GM10248 (cell line): ENCODE measurements at regions not wholly inside any gene's neighbourhood (a gene's known extent, or its start where the extent isn't known, plus 50 kb on each side); places are given as distances from the start of the nearest gene placed in this dataset.

Experiments used
- CTCF ChIA-PET: fragments of 300-600 bp; sonication (Branson Sonifier 250); formaldehyde crosslinking; extraction: SDS; loops from one replicate; lab custom pipeline; 2021; ENCODE audit warnings: antibody characterized with exemption; lab: Yijun Ruan, JAX
- POLR2A ChIA-PET: fragments of 350-650 bp; sonication (Branson Sonifier 250); formaldehyde crosslinking; extraction: SDS; loops from one replicate; lab custom pipeline; 2020; ENCODE audit warnings: antibody characterized with exemption; lab: Yijun Ruan, JAX
- DNase-seq: peaks from one replicate; pipeline ENCODE4 v3.0.0; 2012; ENCODE audit errors: extremely low spot score
- TF ChIP-seq, protein P1 (sequence below): IDR thresholded peaks from 2 replicates; pipeline ENCODE4 v1.5.1; 2012; ENCODE audit warnings: mild to moderate bottlenecking, low read depth; ENCODE audit errors: extremely low read depth, missing control alignments, control extremely low read depth

DNA sequence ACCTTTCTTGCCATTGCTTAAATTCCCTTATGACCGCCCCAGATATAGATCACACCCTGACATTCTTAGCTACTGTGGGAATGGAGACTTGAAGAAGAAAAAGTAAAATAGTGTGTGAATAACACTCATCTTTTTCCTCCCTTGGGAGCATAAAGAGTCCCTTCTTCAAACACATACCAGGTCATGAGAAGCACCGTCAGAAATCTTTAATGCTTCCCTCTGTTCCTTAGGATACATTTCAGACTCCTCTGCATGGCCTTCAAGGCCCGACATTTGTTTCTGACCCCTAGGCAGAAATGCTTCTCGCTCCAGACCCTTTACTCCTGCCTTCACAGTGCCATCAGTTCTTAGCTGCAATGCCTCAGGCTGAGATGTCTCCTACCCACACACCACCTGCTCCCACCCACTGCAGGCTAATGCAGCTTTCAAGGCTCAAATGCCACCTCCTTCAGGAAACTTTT lies 143.8 kb upstream of the IL12A start:
- TF ChIP-seq, protein P1, sequence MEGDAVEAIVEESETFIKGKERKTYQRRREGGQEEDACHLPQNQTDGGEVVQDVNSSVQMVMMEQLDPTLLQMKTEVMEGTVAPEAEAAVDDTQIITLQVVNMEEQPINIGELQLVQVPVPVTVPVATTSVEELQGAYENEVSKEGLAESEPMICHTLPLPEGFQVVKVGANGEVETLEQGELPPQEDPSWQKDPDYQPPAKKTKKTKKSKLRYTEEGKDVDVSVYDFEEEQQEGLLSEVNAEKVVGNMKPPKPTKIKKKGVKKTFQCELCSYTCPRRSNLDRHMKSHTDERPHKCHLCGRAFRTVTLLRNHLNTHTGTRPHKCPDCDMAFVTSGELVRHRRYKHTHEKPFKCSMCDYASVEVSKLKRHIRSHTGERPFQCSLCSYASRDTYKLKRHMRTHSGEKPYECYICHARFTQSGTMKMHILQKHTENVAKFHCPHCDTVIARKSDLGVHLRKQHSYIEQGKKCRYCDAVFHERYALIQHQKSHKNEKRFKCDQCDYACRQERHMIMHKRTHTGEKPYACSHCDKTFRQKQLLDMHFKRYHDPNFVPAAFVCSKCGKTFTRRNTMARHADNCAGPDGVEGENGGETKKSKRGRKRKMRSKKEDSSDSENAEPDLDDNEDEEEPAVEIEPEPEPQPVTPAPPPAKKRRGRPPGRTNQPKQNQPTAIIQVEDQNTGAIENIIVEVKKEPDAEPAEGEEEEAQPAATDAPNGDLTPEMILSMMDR, result no peak
- POLR2A ChIA-PET, result no interaction called here
- no peak for DNase-seq
- CTCF ChIA-PET, result interaction anchor here (0.8 to 2.2 kb wide), 6 partner anchors 9 to 40 kb away, joined by 3 to 9 read pairs (median 8); no protein-coding TSS in a partner anchor

DNA sequence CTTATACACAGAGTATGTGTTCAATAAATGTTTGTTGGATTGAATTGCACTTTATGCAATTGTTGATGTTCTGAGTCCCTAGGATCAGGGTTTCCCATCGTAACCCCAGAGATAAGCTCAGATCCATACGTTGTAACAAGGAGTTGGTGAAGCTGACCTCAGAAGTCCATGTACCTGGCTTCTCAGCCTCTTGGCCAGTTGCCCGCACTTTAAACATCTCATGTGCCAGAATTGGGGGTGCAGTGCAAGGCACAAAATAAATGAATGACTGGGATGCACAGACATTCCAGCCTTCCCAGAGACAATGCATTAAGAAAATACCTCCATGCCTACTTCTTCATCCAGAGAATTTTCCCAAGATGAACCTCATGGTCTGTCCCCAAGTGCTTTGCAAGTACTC lies 142.9 kb upstream of the IL12A start:
- DNase-seq, result no peak
- CTCF ChIA-PET, result interaction anchor here (1.9 to 2.2 kb wide), 3 partner anchors 8 to 27 kb away, joined by 6 to 9 read pairs (median 9); no protein-coding TSS in a partner anchor
- TF ChIP-seq, protein P1, result no peak
- POLR2A ChIA-PET, result no interaction called here

DNA sequence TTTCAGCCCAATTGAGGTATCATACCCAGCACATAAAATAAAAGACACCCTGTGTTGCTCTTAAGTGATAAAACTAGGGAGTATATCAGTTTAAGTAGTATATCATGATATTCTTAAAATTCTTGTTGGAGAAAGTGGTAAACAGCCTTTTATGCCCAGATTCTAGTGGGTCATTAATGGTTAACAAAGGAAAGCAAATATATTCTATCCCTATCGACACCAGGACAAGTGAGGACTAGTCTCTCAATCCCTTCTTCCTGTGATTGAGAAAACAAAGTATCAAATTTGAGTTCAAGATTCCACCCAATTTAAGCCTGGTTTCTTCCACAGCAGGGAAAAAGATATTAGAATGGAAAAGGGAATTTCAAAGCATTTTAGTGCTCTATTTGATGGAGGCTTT lies 142.4 kb upstream of the IL12A start:
- POLR2A ChIA-PET, result no interaction called here
- CTCF ChIA-PET, result interaction anchor here (1.3 to 2.2 kb wide), 2 partner anchors 8 to 18 kb away, joined by 3 to 9 read pairs; no protein-coding TSS in a partner anchor
- DNase-seq, result no peak
- TF ChIP-seq, protein P1, result no peak

DNA sequence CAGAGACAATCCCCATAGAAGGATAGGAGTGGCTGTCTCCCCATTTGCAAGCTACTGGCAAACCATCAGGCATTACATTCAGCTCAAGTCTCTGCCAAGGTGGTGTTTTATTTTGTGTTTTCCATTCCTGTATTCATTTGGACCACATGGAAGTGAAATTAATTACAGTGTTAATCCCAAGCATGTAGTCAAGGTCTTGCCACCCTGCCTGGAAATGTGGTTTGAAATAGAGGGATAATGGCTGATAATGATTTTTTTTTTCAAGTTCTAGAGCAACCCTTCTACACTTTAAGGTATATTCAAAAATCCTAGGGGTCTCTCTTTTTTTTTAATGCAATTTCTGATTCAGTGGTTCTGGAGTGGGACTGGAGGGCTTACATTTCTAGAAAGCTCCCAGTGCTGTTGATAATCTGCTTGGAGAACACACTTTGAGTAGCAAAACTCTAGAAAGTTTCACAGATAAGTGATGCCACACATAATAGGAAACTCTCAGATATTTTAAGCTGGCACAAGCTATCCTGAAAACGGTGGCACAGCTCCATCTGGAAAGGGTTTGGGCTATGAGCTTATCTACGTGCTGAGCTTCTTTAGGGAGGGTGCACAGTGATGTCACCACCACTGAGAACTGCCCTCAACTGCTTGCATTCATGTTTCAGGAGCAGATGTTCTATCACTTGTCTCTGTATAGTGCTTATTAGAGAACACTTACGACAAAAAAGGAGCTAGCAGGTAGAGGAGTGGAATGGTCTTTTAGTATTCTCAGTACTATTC lies 140.1 kb upstream of the IL12A start:
- ChIA-PET CTCF (interaction anchor here (0.7 to 6.2 kb wide), 7 partner anchors 9 to 75 kb away, joined by 3 to 45 read pairs (median 5); no protein-coding TSS in a partner anchor), POLR2A (no interaction called here)
- DNase-seq, result no peak
- TF ChIP-seq, protein P1, result no peak

DNA sequence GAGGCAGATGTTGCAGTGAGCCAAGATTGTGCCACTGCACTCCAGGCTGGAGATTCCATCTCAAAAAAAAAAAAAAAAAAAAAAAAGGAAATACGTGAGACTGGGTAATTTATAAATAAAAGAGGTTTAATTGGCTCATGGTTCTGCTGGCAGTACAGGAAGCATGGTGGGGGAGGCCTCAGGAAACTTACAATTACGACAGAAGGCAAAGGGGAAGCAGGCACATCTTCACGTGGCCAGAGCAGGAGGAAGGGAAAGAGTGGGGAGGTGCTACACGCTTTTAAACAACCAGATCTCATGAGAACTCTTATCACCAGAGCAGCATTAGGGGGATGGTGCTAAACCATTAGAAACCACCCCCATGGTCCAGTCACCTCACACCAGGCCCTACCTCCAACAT lies 138.2 kb upstream of the IL12A start:
- no peak for DNase-seq
- ChIA-PET CTCF (interaction anchor here (1.0 to 6.2 kb wide), 10 partner anchors 8 to 46 kb away, joined by 3 to 45 read pairs (median 6); partner anchors contain the start of gene SCHIP1), POLR2A (no interaction called here)
- TF ChIP-seq, protein P1, result no peak

DNA sequence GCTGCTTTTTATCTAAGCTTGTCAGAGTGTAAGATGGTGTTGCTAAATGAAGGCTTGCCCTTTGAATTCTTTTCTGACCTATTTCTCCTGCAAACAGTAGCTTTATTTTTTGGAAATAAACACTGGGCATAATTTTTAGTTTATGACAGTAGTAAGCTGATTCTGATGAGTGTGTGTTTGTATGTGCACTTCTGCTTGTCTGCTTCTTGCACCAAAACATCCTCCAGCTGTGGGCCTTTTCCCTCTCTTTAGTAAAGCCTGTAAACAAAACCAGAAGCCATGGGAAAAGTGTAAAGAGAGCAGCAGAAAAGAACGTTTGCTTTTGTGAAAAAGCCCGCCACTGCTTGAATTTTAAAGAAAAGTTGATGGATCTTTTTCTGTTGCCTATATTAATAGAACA lies 136.4 kb upstream of the IL12A start:
- TF ChIP-seq, protein P1, result no peak
- DNase-seq, result no peak
- ChIA-PET POLR2A (no interaction called here), CTCF (interaction anchor here (0.7 to 6.2 kb wide), 9 partner anchors 11 to 181 kb away, joined by 3 to 45 read pairs (median 6); partner anchors contain the start of gene SCHIP1)
